Suprapubic skin (tissue), 4 donors: ENCODE measurements at regions not wholly inside any gene's neighbourhood (a gene's known extent, or its start where the extent isn't known, plus 50 kb on each side); places are given as distances from the start of the nearest gene placed in this dataset.

Experiments
- DNase-seq, 2 donors: peaks; one replicate each; pipeline ENCODE4 v3.0.0-alpha.2; 2019; ENCODE audit warnings: low spot score in 2 of 2
- H3K27ac ChIP-seq: fragments of 200-600 bp; sonication (generic); one replicate; pipeline ENCODE4 v1.5.1; 2019
- H3K27me3 ChIP-seq: fragments of 200-600 bp; sonication (generic); one replicate; pipeline ENCODE4 v1.5.1; 2019
- H3K36me3 ChIP-seq: fragments of 200-600 bp; sonication (generic); one replicate; pipeline ENCODE4 v1.5.1; 2019
- H3K4me1 ChIP-seq: fragments of 200-600 bp; sonication (generic); one replicate; pipeline ENCODE4 v1.5.1; 2019
- H3K4me3 ChIP-seq: fragments of 200-600 bp; sonication (generic); one replicate; pipeline ENCODE4 v1.5.1; 2019; ENCODE audit warnings: mild to moderate bottlenecking
- H3K9me3 ChIP-seq: fragments of 200-600 bp; sonication (generic); one replicate; pipeline ENCODE4 v1.5.1; 2019
- CTCF ChIP-seq, 2 donors: fragments of 200-600 bp in 1 of 2; fragments of 450-650 bp in 1 of 2; sonication (generic) in 1 of 2; IDR thresholded peaks; one replicate each; pipeline ENCODE4 v1.5.1; 2016 to 2019; ENCODE audit warnings: antibody characterized with exemption in 2 of 2, mild to moderate bottlenecking in 1 of 2, moderate library complexity in 1 of 2
- EP300 ChIP-seq: sonication (generic); formaldehyde crosslinking; IDR thresholded peaks from one replicate; pipeline ENCODE4 v1.6.1; 2017; ENCODE audit warnings: antibody characterized with exemption
- POLR2A ChIP-seq, 2 donors: fragments of 450-650 bp; IDR thresholded peaks; one replicate each; pipeline ENCODE4 v1.6.1; 2017; ENCODE audit warnings: antibody characterized with exemption in 2 of 2, mild to moderate bottlenecking in 2 of 2, moderate library complexity in 2 of 2
- POLR2AphosphoS5 ChIP-seq, 3 donors: sonication (generic); formaldehyde crosslinking; IDR thresholded peaks; one replicate each; pipeline ENCODE4 v1.6.1; 2017; ENCODE audit warnings: antibody characterized with exemption in 3 of 3
- WGBS: methylation state at CpG from one replicate; pipeline ENCODE4 v1.1.5; 2018; 5-methylcytosine and 5-hydroxymethylcytosine counted together

GRCh38 chr3:36114353-36114752 is 266.0 kb upstream of the STAC start:
- no peak for DNase-seq
- TF ChIP-seq EP300 (no peak), POLR2A (IDR thresholded peaks at IDR 0.05) (no peak), CTCF (IDR thresholded peaks at IDR 0.05) (no peak), POLR2AphosphoS5 (IDR thresholded peaks at IDR 0.05) (no peak)
- Histone ChIP-seq H3K4me1 (no peaks in the 10 kb centered on the region), H3K27ac (no peak overlapping the region), H3K27me3 (no peaks in the 10 kb centered on the region), H3K36me3 (no peaks in the 10 kb centered on the region), H3K9me3 (no peaks in the 10 kb centered on the region), H3K4me3 (no peak overlapping the region)

DNA sequence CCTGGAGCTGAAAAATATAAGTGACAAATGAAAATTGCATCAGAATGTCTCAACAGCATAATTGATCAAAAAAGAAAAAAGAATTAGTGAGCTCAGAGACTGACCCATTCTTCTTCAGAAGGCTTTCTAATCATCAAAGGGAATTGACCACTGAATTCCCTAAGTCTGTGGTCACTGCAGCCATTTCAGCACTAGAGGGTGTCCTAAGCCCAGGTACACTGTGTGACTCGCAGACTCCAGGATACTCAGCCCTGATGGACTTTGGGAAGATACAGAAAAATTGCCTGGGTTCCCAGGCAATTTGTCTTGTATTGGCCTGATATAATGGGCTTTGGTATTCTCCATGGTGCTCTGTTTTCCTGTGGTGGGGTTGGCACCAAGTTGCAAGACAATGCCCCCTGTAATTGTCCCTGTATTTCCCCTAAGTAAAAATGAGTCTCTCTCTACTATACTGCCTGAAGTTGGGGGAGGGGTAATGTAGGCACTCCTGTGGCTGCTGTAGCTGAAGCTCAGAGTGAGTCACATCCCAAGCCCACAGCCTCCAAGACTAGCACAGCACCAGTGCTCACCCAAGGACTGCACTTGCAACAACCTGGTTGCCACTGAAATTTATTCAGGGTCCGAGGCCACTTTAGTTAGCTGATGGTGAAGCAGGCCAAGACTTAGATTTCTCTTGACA is 256.0 kb upstream of the STAC start:
- Histone ChIP-seq H3K4me3 (no peak overlapping the region), H3K27me3 (no peaks in the 10 kb centered on the region), H3K9me3 (peaks cover 6% of the 10 kb centered on the region), H3K4me1 (no peaks in the 10 kb centered on the region), H3K36me3 (no peaks in the 10 kb centered on the region), H3K27ac (no peak overlapping the region)
- no peak for DNase-seq
- WGBS: 58% methylated on average over 2 of the region's 2 CpGs
- TF ChIP-seq CTCF (IDR thresholded peaks at IDR 0.05): no peak
- TF ChIP-seq POLR2A (IDR thresholded peaks at IDR 0.05): no peak
- no peak for TF ChIP-seq EP300
- TF ChIP-seq POLR2AphosphoS5 (IDR thresholded peaks at IDR 0.05): no peak

DNA sequence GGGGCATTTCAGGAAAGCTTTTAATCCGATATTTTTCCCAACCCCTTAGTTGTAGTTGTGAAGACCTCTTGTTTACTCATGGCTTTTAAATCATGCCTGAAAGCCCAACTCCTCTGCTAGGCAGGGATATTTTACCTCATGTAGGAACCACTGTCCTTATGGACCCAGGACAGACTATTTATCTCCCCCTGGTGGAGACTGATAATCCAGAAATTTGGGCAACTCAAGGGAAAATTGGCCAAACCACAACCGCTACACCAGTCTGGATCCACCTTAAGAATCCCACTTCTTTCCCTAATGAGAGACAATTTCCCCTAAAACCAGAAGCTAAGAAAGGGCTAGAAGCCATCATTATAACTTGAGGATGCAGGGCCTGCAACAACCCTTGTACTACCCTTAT is 248.1 kb upstream of the STAC start:
- DNase-seq: no peak
- Histone ChIP-seq H3K27ac (no peak overlapping the region), H3K4me1 (no peaks in the 10 kb centered on the region), H3K4me3 (no peak overlapping the region), H3K36me3 (no peaks in the 10 kb centered on the region), H3K27me3 (no peaks in the 10 kb centered on the region), H3K9me3 (no peaks in the 10 kb centered on the region)
- TF ChIP-seq CTCF (IDR thresholded peaks at IDR 0.05): no peak
- TF ChIP-seq POLR2A (IDR thresholded peaks at IDR 0.05): no peak
- TF ChIP-seq EP300: no peak
- no peak for TF ChIP-seq POLR2AphosphoS5 (IDR thresholded peaks at IDR 0.05)
- 93% methylated on average over 2 of the region's 2 CpGs for WGBS

GRCh38 chr3:36135863-36136262 is 244.4 kb upstream of the STAC start:
- Histone ChIP-seq H3K27ac (no peak overlapping the region), H3K27me3 (no peaks in the 10 kb centered on the region), H3K4me1 (no peaks in the 10 kb centered on the region), H3K9me3 (no peaks in the 10 kb centered on the region), H3K4me3 (no peak overlapping the region), H3K36me3 (no peaks in the 10 kb centered on the region)
- TF ChIP-seq CTCF (IDR thresholded peaks at IDR 0.05) (no peak), EP300 (no peak), POLR2A (IDR thresholded peaks at IDR 0.05) (no peak), POLR2AphosphoS5 (IDR thresholded peaks at IDR 0.05) (no peak)
- DNase-seq: no peak

DNA sequence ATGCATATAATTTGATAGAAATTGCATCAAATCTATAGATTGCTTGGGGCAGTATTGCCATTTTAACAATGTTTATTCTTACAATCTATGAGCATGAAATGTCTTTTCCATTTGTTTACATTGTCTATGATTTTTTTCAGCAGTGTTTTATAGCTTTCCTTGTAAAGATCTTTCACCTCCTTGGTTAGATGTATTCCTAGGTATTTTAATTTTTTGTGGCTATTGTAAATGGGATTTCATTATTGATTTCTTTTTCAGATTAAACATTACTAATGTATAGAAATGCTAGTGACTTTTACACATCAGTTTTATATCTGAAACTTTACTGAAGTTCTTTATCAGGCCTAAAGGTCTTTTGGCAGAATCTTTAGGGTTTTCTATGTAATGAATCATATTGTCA is 237.6 kb upstream of the STAC start:
- Histone ChIP-seq H3K36me3 (no peaks in the 10 kb centered on the region), H3K27ac (no peak overlapping the region), H3K27me3 (no peaks in the 10 kb centered on the region), H3K9me3 (no peaks in the 10 kb centered on the region), H3K4me3 (no peak overlapping the region), H3K4me1 (no peaks in the 10 kb centered on the region)
- DNase-seq: no peak
- TF ChIP-seq CTCF (IDR thresholded peaks at IDR 0.05) (no peak), POLR2A (IDR thresholded peaks at IDR 0.05) (no peak), EP300 (no peak), POLR2AphosphoS5 (IDR thresholded peaks at IDR 0.05) (no peak)
